ENCODE measurements at regions not wholly inside any gene's neighbourhood (a gene's known extent, or its start where the extent isn't known, plus 50 kb on each side); places are given as distances from the start of the nearest gene placed in this dataset.

GRCh38 chr5:166651234-166651633 lies 1640.2 kb upstream of the WWC1 start:
- TF ChIP-seq, protein P1, sequence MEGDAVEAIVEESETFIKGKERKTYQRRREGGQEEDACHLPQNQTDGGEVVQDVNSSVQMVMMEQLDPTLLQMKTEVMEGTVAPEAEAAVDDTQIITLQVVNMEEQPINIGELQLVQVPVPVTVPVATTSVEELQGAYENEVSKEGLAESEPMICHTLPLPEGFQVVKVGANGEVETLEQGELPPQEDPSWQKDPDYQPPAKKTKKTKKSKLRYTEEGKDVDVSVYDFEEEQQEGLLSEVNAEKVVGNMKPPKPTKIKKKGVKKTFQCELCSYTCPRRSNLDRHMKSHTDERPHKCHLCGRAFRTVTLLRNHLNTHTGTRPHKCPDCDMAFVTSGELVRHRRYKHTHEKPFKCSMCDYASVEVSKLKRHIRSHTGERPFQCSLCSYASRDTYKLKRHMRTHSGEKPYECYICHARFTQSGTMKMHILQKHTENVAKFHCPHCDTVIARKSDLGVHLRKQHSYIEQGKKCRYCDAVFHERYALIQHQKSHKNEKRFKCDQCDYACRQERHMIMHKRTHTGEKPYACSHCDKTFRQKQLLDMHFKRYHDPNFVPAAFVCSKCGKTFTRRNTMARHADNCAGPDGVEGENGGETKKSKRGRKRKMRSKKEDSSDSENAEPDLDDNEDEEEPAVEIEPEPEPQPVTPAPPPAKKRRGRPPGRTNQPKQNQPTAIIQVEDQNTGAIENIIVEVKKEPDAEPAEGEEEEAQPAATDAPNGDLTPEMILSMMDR (IDR thresholded peaks at IDR 0.05) = no peak
- H3K27ac ChIP-seq = no peak overlapping the region
- H3K4me3 ChIP-seq = no peak overlapping the region
- no peak for DNase-seq (ENCODE audit: low spot score)

GRCh38 chr5:166671811-166672210 lies 1619.6 kb upstream of the WWC1 start:
- Histone ChIP-seq H3K27ac (no peak overlapping the region), H3K4me3 (no peak overlapping the region)
- no peak for DNase-seq (ENCODE audit: low spot score)
- TF ChIP-seq, protein P1 (IDR thresholded peaks at IDR 0.05) = no peak

DNA sequence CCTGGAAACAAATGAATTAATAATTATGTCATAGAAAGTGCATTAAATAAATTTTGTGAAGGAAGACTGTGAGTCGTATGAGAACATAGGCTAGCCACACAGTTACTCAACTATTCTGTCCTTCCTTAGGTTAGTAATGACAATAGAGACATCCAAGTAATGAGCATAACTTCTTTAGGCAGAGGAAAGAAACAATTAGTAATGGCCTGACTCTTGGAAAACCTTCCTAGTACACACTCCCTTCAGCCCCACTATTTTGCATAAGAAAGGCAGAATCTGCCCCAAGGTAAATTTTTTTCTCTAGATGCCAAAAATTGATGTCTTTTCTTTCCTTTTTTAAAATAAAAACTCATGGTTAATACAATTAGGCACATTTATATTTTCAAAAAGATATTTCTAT lies 1619.0 kb upstream of the WWC1 start:
- Histone ChIP-seq H3K27ac (no peak overlapping the region), H3K4me3 (no peak overlapping the region)
- DNase-seq (ENCODE audit: low spot score) = no peak
- TF ChIP-seq, protein P1 (IDR thresholded peaks at IDR 0.05) = no peak

- Histone ChIP-seq H3K4me3 (no peak overlapping the region), H3K27ac (no peak overlapping the region)
- TF ChIP-seq, protein P1 (IDR thresholded peaks at IDR 0.05) = no peak
- DNase-seq (ENCODE audit: low spot score) = no peak
Measured at GRCh38 chr5:166677891-166678290, 1613.6 kb upstream of the WWC1 start.

DNA sequence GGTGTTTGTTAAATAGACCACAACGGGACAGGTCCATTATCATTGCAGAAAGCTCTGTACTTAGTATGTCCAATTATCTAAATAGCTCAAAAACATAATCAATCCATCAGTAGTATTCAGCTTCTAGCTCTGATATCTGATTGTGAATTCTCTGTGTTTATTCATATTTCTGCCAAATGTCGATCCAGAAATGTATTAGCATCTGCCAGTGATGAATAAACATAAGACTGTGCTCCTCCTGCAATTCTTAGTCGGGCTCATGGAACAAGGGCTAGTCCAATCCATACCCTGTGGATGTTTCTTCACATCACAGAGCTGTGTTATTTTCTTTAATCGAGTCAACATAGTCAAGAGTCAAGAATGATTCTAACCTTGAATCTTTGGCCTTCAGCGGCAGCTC lies 1612.1 kb upstream of the WWC1 start:
- no peak for DNase-seq (ENCODE audit: low spot score)
- Histone ChIP-seq H3K4me3 (no peak overlapping the region), H3K27ac (no peak overlapping the region)
- TF ChIP-seq, protein P1 (IDR thresholded peaks at IDR 0.05) = no peak

- TF ChIP-seq, protein P1 (IDR thresholded peaks at IDR 0.05) = no peak
- H3K4me3 ChIP-seq = no peak overlapping the region
- H3K27ac ChIP-seq = no peak overlapping the region
- no peak for DNase-seq (ENCODE audit: low spot score)
Measured at GRCh38 chr5:166695326-166695725, 1596.1 kb upstream of the WWC1 start.

DNA sequence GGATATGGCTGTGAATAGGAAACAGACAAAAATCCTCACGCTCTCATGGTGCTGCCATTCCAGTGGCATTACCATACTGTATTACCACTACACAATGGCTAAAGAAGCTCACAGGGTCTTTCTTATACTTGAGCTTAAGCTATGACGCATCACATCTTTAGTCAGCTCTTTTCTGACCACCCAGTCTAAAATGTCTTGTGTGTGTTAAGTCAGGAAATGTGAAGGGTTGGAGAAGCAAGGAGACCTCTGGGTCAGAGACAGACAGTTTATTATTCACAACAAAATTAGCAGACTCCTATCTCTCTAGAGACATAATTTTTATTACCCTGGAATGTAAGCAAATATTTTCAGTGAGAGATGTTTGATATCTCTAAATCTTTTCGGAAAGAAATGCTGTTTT lies 1583.2 kb upstream of the WWC1 start:
- TF ChIP-seq, protein P1 (IDR thresholded peaks at IDR 0.05) = no peak
- no peak overlapping the region for H3K4me3 ChIP-seq
- no peak overlapping the region for H3K27ac ChIP-seq
- DNase-seq (ENCODE audit: low spot score) = no peak
